Endothelial cell of umbilical vein (primary cell): ENCODE measurements at regions not wholly inside any gene's neighbourhood (a gene's known extent, or its start where the extent isn't known, plus 50 kb on each side); places are given as distances from the start of the nearest gene placed in this dataset.

Experiments used
- JUN ChIP-seq: IDR thresholded peaks from 2 replicates; pipeline ENCODE4 v1.6.1; 2011; ENCODE audit warnings: borderline replicate concordance, low read depth; ENCODE audit not compliant: insufficient read length, insufficient read depth
- POLR2A ChIP-seq: IDR thresholded peaks from 2 replicates; pipeline ENCODE4 v1.6.1; 2012; ENCODE audit warnings: low read depth, mild to moderate bottlenecking, control low read depth, low read length
- TF ChIP-seq, protein P1 (sequence below), 2 donors: IDR thresholded peaks; 1 replicate in 1 of 2; 2 replicates in 1 of 2; pipeline ENCODE4 v1.5.1; 2011; ENCODE audit warnings: low read length in 2 of 2, mild to moderate bottlenecking in 2 of 2, moderate library complexity in 2 of 2, control low read depth in 1 of 2, inconsistent platforms in 1 of 2, low read depth in 1 of 2; ENCODE audit not compliant: insufficient read depth in 1 of 2; ENCODE audit errors: extremely low read depth in 1 of 2
- TF ChIP-seq, protein P2 (sequence below): IDR thresholded peaks from 2 replicates; pipeline ENCODE4 v1.6.1; 2011; ENCODE audit not compliant: insufficient read depth, insufficient read length

GRCh38 chrX:112555831-112556230 lies 123.9 kb downstream of the LHFPL1 start:
- TF ChIP-seq, protein P1, sequence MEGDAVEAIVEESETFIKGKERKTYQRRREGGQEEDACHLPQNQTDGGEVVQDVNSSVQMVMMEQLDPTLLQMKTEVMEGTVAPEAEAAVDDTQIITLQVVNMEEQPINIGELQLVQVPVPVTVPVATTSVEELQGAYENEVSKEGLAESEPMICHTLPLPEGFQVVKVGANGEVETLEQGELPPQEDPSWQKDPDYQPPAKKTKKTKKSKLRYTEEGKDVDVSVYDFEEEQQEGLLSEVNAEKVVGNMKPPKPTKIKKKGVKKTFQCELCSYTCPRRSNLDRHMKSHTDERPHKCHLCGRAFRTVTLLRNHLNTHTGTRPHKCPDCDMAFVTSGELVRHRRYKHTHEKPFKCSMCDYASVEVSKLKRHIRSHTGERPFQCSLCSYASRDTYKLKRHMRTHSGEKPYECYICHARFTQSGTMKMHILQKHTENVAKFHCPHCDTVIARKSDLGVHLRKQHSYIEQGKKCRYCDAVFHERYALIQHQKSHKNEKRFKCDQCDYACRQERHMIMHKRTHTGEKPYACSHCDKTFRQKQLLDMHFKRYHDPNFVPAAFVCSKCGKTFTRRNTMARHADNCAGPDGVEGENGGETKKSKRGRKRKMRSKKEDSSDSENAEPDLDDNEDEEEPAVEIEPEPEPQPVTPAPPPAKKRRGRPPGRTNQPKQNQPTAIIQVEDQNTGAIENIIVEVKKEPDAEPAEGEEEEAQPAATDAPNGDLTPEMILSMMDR (IDR thresholded peaks at IDR 0.05; ENCODE audit: extremely low read depth in 1 of 2, insufficient read depth in 1 of 2, low read depth in 1 of 2, low read length in 2 of 2): no peak
- TF ChIP-seq JUN (no peak), POLR2A (no peak)
- TF ChIP-seq, protein P2, sequence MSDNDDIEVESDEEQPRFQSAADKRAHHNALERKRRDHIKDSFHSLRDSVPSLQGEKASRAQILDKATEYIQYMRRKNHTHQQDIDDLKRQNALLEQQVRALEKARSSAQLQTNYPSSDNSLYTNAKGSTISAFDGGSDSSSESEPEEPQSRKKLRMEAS: no peak
